NCI-H446 (cell line): ENCODE measurements at regions not wholly inside any gene's neighbourhood (a gene's known extent, or its start where the extent isn't known, plus 50 kb on each side); places are given as distances from the start of the nearest gene placed in this dataset.
A peak's percentile ranks its signal among the peaks of the same experiment; 100 is the strongest.

Experiments
- DNase-seq, 2 experiments: peaks; one replicate each; lab custom pipeline; 2025; lab: John Stamatoyannopoulos, UW

GRCh38 chr4:122305853-122306252, 73.0 kb upstream of the ADAD1 start:
- no peak for DNase-seq

GRCh38 chr4:122309988-122310626, 68.7 kb upstream of the ADAD1 start:
- DNase-seq, result peak in 1 of 2 experiments; percentile 4

- DNase-seq, result no peak
Measured at GRCh38 chr4:122313006-122313646, 65.7 kb upstream of the ADAD1 start.

GRCh38 chr4:122326908-122327307, 51.9 kb upstream of the ADAD1 start:
- DNase-seq, result no peak

GRCh38 chr4:122328893-122329292, 49.9 kb upstream of the ADAD1 start:
- no peak for DNase-seq
